Esophagus squamous epithelium (tissue), 4 donors: ENCODE measurements at regions not wholly inside any gene's neighbourhood (a gene's known extent, or its start where the extent isn't known, plus 50 kb on each side); places are given as distances from the start of the nearest gene placed in this dataset.

Experiments
- CTCF ChIP-seq, 6 experiments: fragments of 450-650 bp in 4 of 6; fragments of 200-600 bp in 2 of 6; sonication (generic) in 2 of 6; IDR thresholded peaks; one replicate each; pipeline ENCODE4 v1.5.1; 2016 to 2019; ENCODE audit warnings: antibody characterized with exemption in 6 of 6, mild to moderate bottlenecking in 4 of 6, moderate library complexity in 4 of 6
- POLR2A ChIP-seq, 4 donors: fragments of 450-650 bp; IDR thresholded peaks; one replicate each; pipeline ENCODE4 v1.6.1; 2017; ENCODE audit warnings: antibody characterized with exemption in 4 of 4, mild to moderate bottlenecking in 4 of 4, moderate library complexity in 3 of 4

- TF ChIP-seq CTCF (IDR thresholded peaks at IDR 0.05) (no peak), POLR2A (IDR thresholded peaks at IDR 0.05) (no peak)
Measured at GRCh38 chr3:107213044-107213669, 164.1 kb upstream of the CCDC54 start.
